ENCODE measurements at regions not wholly inside any gene's neighbourhood (a gene's known extent, or its start where the extent isn't known, plus 50 kb on each side); places are given as distances from the start of the nearest gene placed in this dataset.

DNA sequence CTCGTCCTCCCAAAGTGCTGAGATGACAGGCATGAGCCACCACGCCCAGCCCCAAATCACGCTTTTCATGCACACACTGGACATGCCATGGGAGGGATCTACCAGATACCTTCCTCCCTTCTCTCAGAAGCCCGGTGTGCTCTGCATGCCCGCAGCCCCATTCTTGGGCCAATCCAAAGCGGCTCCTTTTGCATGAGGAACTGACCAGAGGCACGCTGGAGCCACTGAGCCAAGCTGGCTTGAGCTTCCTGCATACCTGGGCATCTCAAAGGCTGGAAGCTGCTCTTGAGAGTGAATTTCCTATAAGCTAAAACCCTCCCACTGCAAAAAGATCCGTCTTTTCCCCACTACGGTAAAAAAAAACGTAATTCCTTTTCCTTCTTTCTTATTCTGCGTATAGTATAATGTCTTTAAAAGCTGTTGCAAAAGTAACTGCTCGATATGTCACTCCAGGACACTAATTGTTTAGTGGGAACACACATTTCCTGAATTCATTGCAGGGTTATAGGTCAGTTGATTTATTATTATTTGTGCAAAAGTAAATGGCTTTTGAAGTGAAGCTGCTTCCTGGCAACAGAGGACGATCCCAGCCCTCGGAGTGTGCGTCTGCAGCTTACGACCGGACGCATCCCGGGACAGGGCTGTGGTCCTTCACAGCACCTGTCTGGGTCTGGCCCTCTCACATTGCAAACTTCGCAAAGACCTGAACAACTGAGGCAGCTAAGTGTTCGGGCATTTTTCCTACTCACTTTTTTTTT is 61.8 kb upstream of the ETS2 start:
- DNase-seq, result no peak

- no peak for DNase-seq
These were observed 60.9 kb upstream of the ETS2 start for GRCh38 chr21:38744861-38745260.

DNA sequence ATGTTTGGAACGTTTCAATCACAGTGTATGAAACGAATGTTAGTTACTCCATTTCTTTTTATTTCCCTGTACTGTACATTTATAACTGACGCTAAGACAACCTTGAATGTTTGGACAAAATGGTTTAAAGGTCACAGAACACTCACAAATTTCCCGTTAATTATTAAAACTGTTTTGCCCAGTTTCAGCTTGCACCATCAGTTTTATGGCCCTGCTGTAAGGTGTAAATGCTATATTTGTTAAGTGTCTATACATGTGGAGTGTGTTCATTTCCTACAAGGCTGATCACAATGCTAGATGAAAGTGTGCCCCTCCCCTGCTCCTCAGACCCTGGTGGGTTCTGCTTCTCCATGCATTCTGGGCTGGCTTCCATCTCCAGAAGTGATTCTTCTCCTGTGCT is 57.9 kb upstream of the ETS2 start:
- no peak for DNase-seq

DNA sequence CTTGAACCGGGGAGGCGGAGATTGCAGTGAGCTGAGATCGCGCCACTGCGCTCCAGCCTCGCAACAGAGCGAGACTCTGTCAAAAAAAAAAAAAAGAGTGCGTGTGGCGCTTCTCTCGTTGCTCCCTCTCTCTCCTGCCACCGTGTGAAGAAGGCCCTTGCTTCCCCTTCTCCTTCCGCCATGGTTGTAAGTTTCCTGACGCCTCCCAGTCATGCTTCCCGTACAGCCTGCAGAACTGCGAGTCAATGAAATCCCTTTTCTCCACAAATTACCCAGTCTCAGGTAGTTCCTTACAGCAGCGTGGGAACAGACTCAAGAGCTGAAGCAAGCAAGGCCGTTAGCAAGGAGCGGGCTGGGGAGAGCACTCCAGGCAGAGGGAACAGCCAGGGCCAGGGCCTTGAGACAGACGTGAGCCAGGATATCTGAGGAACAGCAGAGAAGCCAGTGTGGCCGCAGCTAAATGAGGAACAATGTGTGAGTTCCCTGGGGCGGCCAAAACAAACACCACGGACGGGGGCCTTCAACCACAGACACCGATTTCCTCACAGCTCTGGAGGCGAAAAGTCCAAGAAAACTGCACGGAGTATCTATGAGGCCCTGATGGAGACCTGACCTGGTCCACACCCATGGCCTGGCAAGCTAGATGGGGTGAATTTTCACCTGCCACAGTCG is 54.2 kb upstream of the ETS2 start:
- DNase-seq, result no peak

DNA sequence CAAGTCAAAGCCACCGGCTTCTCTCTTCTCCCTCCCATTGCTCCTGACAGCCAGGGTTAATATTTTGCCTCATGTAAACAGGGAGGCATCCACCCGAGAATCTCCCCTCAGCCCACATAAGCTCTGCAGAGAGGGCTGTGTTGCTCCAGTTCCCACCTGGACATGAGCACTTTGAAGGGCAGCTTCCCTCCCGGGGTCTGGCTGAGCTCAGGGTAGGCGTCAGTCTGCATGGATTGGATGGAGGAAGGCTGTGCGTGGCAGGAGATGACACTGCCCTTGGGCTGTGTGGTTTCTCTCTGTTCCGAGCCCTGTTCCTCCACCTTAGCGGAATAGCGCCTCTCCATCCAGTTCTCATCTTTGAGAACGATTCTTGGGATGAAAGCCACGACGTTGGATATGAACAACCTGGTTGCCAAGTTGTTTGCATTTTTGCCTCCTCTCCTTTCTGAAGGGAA is 53.7 kb upstream of the ETS2 start:
- DNase-seq, result no peak

- no peak for DNase-seq
These were observed 52.6 kb upstream of the ETS2 start for GRCh38 chr21:38753114-38753513.

DNA sequence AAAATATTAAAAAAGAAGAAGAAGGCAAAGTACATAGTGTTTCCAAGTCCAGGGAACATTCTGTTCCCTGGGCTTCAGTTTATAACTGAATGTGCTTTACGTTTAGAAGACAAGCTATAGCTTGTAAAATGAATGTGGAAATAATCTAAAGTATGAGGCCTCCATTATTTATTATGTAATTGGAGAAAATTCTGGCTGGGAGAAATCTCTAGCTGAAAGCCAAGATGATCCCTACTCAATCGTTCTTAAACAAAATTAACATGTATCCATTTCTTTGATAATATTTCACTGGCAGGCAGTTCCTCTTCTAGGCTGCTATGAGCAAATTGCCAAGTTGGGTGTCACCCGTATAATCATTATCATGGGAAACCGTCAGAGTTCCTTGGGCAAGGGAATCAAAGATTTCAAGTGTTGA is 52.2 kb upstream of the ETS2 start:
- no peak for DNase-seq

Data from NCI-H187 treated with DMSO at 0.1 percent for 48 hours (cell line).